GM04504 (cell line): ENCODE measurements at regions not wholly inside any gene's neighbourhood (a gene's known extent, or its start where the extent isn't known, plus 50 kb on each side); places are given as distances from the start of the nearest gene placed in this dataset.
"Not testable (repeated sequence)": the region's sequence is repeated elsewhere in the genome, so short reads cannot be mapped to it uniquely, and the experiment has no call there.

Source experiments
- DNase-seq: peaks from one replicate; pipeline ENCODE4 v3.0.0-alpha.2; 2012; ENCODE audit warnings: low read depth

DNA sequence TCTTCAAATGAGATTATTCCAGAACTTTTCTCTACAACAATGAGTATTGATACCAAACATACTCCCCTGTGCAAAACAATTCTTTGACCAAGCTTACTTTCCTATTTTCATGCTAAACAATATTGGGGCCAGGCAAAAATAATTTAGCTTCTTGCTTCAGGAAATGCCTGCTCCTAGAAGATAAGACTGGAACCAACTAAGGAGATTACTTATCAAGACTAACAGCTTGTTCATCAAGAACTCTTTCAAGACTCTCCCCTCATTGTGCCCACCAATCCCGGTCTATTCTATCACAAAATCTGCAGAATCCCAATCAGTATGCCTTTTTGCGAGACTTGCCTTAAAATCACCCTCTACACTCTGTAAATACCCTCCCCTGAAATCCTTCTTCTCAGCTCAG lies 536.6 kb downstream of the RWDD3 start:
- no peak for DNase-seq

DNA sequence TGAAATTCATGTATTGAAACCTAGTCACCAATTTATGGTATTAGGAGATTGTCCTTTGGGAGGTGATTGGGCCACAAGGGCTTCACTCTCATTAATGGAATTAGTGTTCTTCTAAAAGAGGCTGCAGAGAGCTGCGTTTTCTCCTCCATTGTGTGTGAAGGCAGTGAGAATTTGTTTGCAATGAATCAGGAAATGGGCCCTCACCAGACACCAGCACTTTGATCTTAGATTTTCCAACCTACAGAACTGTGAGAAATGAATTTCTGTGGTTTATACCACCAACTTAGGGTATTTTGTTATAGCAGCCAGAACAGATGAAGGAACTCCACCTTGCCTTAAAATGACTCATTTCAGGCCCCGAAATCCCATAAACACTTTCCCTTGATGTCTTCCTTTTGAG lies 544.2 kb downstream of the RWDD3 start:
- DNase-seq: no peak

DNA sequence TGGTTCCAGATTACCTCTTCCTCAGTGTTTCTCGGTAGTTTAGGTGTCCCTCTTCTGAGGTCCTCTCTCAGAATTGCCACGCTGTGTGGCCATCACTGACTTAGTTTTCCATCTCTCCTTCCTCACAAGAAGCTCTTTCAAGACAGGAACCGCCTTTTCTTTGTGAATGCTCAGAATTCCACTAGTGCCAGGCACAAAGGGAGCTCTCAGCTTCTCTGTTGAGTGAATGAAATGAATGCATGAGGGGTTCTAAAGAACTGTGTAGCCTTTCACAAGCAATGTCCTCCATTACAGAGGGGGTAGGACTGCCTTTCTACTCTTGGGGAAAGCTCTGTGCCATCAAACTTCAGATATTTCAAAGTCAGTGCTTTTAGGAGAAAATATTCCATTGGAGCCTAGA lies 546.8 kb downstream of the RWDD3 start:
- no peak for DNase-seq

DNA sequence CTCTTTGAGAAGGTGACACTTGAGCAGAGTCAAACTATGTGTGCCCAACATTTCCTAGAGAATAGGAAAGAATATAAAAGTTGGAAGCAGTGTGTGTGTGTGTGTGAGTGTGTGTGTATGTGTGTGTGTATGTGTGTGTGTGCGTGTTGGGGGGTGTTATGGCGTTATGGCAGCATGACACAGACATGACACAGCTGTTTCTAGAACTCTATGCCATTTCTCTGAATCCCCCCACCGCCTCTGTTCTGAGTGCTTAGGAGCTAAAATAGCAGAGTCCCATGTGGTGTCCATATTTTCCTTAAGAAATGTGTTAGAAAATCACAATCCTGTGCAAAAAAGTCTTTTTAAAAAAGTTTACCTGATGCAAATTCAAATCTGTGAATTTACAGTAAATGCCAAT lies 556.1 kb downstream of the RWDD3 start:
- DNase-seq: no peak

DNA sequence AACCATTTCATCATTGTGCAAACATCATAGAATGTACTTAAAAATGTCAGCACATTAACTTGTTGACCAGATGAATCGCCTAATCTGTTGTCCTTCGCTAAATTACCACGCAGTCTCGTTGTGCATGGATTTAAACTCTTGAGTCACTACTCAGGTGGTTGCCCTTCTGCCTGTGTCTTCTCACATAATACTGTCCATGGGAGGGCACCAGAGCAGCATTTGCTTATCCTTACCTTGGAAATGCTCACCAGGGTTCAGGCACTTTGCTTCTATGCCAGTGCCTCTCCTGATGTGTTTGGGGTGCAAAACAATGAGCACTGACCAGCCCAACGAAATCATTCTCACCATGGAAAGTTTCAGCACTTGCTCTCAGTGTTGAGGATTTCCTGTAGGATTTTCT lies 559.9 kb downstream of the RWDD3 start:
- DNase-seq: no peak

DNA sequence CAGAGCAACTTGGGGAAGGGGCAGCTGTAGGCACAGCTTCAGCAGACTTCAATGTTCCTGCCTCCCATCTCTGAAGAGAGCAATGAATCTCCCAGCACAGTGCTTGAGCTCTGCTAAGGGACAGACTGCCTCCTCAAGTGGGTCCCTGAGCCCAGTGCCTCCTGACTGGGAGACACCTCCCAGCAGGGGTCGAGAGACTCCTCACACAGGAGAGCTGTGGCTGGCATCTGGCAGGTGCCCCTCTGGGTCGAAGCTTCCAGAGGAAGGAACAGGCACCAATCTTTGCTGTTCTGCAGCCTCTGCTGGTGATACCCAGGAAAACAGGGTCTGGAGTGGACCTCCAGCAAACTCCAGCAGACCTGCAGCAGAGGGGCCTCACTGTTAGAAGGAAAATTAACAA lies 563.8 kb downstream of the RWDD3 start:
- DNase-seq: not testable (repeated sequence)

DNA sequence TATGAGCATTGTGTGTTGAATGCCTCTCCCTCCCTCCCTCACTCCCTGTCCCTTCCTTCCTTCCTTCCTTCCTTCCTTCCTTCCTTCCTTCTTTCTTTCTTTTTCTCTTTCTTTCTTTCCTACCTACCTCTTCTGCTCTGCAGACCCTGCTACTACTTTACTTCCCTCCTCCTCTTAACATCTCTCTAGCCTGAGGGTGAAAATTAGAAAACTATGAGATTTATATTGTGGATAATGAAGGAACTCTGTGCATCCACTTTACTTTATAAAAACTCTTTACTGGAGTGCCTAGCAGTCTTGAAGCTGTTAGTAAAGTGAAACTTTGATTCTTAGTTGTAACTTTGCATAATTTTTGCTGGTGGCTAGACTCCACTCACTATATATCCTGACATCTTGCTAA lies 572.2 kb downstream of the RWDD3 start:
- no peak for DNase-seq

DNA sequence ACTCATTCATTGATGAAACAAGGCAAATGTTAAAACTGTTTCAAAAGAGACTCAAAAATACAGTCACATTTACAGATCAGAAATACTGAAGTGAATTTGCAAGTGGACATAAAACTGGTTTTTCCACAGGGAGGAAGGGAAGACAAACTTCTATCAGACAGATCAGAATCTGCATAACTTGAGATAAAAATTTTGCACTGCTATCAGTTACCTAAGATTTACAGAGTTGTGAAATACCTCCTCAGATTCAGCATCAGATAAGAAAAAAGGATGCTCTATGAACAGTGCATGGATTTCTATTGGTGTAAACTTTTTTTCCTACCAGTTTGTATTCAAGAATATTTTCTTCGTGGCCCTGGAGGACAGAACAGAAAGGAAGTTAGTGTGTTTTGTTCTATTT lies 575.4 kb downstream of the RWDD3 start:
- DNase-seq: no peak

DNA sequence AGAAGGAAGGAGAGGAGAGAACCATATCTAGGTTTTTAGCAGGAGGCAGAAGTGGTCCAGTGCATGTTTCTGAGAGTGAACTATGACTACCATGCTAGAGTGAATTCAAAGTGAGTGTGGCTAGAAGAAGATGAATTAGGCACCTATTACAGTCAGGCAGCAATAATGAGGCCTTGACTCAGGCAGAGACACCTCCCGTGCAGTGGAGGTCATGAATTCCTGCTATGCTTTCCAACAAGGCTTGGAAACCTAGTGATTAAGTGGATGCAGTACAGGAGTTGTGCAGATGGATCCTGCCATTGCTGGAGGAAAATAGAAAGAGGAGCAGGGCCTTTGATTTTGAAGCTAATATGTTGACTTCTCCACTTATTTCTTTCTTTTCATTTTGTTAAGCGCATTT lies 581.5 kb downstream of the RWDD3 start:
- no peak for DNase-seq

DNA sequence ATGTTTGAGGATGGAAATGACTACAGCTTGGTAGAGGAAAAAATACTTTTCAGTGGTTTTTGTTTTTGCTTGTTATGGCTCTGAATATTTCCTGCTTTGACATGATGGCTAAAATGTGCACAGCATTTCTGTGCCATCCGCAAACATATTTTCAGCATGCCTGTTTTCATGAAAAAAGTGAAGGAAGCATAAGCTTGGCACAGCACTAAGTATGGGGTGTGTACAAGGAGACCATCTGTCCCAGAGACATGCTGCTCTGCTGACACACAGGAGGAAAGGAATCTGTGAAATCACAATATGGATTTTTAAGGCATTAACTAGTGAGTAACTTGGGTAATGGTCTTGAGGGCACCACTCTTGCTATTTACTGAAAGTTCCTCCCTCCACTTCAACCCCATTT lies 595.5 kb downstream of the RWDD3 start:
- DNase-seq: no peak

DNA sequence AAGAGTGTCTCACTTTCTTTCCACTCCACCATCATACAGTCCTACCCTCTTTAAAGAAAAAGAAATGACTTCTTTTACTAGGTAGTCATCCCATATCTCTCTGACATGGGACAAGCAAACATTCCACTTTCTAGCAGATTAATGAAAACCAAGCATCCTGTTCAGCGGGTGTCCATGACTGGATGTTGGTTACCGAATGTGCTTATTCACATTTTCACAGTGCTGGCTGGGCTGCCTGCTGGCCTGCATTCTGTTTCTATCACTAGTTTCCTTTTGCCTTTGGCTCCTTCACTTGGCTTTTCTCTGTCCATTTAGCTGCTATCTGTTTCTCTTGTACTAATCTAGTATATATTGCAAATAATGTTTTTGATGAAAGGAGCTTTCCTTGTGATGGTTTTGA lies 598.4 kb downstream of the RWDD3 start:
- DNase-seq: no peak

DNA sequence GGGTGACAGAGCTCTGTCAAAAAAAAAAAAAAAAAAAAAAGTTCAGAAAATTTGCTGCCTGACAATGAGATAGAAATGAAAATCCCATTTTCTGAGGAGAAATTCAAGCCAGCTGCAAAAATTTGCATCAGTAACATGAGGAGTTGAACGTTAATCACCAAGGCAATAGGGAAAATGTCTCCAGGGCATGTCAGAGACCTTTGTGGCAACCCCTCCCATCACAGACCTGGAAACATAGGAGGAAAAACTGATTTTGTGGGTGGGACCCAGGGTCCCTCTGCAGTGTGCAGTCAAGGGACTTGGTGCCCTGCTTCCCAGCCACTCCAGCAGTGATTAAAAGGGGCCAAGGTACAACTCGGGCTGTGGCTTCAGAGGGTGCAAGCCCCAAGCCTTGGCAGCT lies 615.4 kb downstream of the RWDD3 start:
- no peak for DNase-seq

DNA sequence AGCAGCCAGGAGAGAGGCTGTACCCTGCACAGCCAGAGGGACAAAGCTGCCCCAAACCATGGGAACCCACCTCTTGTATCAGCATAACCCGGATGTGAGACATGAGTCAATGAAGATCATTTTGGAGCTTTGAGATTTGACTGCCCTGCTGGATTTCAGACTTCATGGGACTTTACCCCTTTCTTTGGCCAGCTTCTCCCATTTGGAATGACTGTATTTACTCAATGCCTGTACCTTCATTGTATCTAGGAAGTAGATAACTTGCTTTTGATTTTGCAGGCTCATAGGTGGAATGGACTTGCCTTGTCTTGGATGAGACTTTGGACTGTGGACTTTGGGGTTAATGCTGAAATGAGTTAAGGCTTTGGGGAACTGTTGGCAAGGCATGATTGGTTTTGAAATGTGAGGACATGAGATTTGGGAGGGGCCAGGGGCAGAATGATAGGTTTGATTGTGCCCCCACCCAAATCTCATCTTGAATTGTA lies 616.2 kb downstream of the RWDD3 start:
- no peak for DNase-seq

DNA sequence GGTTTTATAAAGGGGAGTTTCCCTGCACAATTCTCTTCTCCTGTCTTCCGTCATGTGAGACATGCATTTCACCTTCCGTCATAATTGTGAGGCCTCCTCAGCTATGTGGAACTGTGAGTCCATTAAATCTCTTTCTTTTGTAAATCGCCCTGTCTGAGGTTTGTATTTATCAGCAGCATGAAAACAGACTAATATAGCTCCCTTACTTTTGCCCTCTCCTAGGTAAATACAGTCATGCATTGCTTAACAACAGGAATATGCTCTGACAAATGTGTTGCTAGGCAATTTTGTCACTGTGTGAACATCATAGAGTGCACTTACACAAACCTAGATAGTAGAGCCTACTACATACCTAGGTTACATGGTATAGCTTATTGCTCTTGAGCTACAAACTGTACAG lies 616.8 kb downstream of the RWDD3 start:
- no peak for DNase-seq

DNA sequence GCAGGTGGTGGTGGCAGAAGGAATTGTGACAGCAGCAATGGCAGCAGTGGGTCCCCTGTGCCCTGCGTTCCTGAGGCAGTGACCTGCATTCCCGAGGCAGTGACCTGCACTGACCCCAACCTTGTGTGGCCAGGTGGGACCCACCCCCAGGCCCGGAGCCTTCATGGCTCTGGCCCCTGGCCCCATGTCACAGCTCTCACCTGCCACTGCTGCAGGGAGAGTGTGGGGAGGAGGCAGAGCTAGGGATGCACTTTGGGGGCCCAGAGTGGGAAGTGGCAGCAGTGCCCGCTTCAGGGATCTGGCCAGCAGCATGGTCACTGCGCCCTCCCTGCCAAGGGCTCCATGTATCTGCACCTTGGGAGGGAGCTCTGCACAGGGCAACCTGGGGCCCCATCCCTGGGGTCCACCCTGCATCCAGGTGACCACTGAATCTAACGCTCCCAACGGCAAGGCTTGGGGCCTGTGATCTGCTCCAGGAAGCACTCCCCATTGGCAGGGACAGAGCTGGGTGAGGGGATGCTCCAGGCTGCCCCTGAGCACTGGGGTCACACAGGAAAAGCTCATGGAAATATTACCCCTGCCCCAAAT lies 618.6 kb downstream of the RWDD3 start:
- no peak for DNase-seq

DNA sequence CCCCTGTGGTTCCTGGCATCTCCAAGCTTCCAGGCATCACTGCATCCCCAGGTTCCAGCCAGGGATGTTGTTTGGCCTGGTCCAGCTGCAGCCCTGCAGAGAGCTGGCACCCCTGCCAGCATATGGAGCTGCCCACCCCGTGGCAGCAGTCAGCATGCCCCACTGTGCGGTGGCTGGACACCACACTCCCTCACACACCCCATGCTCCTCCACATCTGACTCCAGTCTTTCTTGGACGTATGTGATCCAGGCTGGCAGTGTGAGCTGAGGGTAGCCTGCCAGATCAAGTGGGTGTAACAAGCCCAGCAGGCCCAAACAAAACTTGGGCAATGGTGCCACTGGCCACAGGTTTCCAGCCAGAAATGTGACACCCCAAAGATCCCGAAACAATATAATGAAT lies 620.4 kb downstream of the RWDD3 start:
- DNase-seq: no peak

DNA sequence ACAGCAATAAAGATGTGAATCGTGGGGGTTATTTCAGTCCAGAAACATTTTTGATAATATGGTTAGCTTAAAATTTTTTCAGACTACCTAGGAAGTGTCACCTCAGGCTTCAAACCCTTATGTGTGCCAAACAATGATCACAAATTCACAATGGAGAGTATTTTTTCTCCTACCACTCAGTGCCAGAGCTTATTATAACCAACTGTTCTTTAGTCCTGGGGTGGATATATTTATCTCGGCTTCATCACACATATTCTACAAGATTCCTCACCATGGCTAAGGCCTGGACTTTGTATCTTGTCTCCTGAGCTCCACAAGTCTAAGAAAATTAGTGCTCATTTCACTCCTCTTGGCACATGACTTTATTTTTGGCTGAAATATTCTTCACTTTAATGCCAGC lies 629.1 kb downstream of the RWDD3 start:
- DNase-seq: no peak

DNA sequence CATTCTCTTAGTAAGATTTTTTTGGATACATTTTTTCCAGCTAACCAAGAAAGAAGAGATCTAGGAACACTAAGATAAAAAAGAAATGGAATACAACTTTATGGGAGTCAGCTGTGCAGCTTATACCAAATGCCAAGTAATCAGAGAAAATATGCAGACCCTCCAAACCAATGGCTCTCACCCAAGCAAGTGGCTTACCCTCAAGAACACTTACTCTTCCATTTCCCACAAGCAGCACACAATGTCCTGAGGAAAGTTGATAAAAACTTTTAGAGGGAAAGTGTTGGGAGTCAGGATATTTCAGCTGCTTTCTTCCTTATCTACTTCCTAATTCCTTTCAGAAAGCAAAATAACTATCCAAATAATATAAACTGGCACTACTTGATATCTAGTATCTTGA lies 631.8 kb downstream of the RWDD3 start:
- DNase-seq: no peak

DNA sequence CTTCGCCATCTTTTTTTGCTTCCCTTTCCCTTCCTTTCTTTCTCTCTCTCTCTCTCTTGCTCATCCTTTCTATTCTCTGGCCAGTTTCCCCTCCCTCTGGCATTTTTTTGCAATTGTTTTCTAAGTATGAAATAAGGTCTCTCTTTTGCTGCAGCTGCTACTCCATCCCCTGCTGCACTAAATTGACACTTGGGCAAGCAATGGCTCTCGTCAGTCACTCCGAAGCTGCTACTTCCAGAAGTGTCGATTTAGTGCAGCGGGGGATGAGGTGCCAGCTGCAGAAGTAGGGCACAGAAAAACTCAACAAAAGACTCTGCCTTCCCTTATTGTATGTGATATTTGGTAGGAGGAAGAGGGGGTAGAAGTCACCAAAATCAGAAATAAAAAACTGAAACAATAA lies 642.3 kb downstream of the RWDD3 start:
- no peak for DNase-seq

DNA sequence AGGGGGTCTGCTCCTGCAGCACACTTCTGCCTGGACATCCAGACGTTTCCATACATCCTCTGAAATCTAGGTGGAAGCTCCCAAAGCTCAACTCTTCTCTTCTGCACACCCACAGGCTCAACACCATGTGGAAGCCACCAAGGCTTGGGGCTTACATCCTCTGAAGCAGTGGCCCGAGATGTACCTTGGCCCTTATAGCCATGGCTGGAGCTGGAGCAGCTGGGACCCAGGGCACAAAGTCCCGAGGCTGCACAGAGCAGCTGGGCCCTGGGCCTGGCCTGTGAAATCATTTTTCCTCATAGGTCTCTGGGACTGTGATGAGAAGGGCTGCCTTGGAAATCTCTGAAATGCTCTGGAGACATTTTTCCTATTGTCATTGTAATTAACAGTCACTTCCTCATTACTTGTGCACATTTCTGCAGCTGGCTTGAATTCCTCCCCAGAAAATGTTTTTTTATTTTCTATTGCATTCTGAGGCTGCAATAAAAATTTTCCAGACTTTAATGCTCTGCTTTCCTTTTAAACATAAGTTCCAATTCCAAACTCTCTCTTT lies 645.6 kb downstream of the RWDD3 start:
- no peak for DNase-seq

DNA sequence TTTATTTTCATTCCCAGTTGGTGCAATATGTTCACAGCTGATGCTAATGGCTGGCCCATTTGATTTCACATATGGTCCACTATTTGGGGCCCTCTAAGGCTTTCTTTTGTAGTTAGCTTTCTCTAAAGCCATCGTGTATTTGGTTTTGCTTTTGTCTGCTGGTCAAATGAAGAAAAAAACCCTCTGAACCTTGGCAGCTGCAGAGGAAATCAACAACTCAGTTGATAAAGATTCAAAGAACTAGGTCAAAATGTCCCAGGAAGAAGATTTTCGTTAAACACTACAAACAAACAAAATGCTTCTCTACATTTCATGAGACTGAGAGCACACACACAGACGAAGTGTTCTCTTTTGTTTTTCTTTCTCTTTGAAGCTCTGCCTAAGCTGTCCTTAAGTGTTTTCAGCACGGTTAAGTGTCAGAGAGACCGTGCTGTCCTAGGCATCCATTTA lies 655.0 kb downstream of the RWDD3 start:
- no peak for DNase-seq

DNA sequence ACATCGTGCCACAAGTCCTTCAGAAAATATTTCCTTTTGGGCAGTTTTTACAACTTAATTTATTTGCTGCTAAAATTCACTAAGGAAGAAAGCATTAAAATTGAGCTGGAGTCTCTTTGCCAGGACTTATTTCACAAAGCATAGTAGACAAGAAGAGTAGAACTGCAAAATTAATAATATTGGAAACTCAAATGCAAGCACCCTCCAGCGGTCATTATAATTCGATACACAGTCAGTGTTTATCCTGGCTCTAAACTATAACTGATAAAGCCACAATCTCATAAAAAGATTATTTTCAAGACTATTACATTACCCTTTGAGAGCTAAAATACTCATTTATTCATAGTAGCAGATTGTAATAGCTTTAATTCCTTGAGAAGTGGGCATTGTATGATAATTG lies 655.4 kb downstream of the RWDD3 start:
- DNase-seq: no peak

DNA sequence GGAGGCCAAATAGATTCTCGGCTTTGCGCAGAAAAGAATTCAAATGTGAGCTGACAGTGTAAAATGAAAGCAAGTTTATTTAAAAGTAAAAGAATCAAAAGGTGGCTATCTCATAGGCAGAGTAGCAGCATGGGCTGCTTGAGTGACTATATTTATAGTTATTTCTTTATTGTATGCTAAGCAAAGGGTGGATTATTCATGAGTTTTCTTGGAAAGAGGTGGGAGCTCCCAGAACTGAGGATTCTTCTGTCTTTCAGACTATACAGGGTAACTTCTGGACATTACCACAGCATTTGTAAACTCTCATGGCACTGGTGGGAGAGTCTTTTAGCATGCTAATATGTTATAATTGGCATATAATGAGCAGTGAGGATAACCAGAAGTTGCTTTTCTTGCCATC lies 659.9 kb downstream of the RWDD3 start:
- DNase-seq: no peak

DNA sequence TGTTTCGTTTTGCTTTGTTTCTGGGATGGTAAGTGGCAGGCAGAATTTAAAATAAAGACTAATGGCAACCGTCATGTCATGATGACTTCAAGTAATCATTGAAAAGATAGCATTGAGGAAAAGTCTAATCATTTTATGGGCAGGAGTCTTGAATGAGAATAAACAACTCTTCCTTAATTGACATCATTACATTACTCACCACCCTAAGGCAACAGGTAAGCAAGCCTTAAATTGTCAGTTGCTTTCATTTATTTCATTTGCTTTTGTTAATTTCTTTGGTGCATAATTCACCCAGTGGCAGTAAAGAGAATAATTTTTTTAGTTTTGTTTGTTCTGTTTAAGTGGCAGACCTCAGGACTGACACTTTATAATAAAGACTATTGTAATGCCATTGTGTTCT lies 669.0 kb downstream of the RWDD3 start:
- DNase-seq: no peak
